NCI-H345 treated with DMSO at 0.1 percent for 48 hours (cell line): ENCODE measurements at regions not wholly inside any gene's neighbourhood (a gene's known extent, or its start where the extent isn't known, plus 50 kb on each side); places are given as distances from the start of the nearest gene placed in this dataset.
"Not testable (repeated sequence)": the region's sequence is repeated elsewhere in the genome, so short reads cannot be mapped to it uniquely, and the experiment has no call there.

ENCODE experiments used
- DNase-seq: peaks from one replicate; lab custom pipeline; 2025; ENCODE audit not compliant: unreplicated experiment; lab: John Stamatoyannopoulos, UW

GRCh38 chr1:178639326-178639725, 85.7 kb upstream of the RALGPS2 start:
- no peak for DNase-seq

- DNase-seq = no peak
These were observed 82.8 kb upstream of the RALGPS2 start for GRCh38 chr1:178642282-178642681.

- DNase-seq = no peak
These were observed 81.7 kb upstream of the RALGPS2 start for GRCh38 chr1:178643349-178643748.

GRCh38 chr1:178643831-178644230, 81.2 kb upstream of the RALGPS2 start:
- no peak for DNase-seq

- no peak for DNase-seq
These were observed 80.5 kb upstream of the RALGPS2 start for GRCh38 chr1:178644308-178645120.

- no peak for DNase-seq
These were observed 79.8 kb upstream of the RALGPS2 start for GRCh38 chr1:178645157-178645807.

- no peak for DNase-seq
These were observed 79.2 kb upstream of the RALGPS2 start for GRCh38 chr1:178645808-178646200.

- no peak for DNase-seq
These were observed 78.2 kb upstream of the RALGPS2 start for GRCh38 chr1:178646821-178647220.

- no peak for DNase-seq
These were observed 76.9 kb upstream of the RALGPS2 start for GRCh38 chr1:178648151-178648550.

- DNase-seq = no peak
These were observed 75.3 kb upstream of the RALGPS2 start for GRCh38 chr1:178649582-178650350.

- no peak for DNase-seq
These were observed 74.0 kb upstream of the RALGPS2 start for GRCh38 chr1:178650934-178651511.

- no peak for DNase-seq
These were observed 73.3 kb upstream of the RALGPS2 start for GRCh38 chr1:178651742-178652141.

GRCh38 chr1:178652506-178653490, 72.2 kb upstream of the RALGPS2 start:
- no peak for DNase-seq

- DNase-seq = no peak
These were observed 65.2 kb upstream of the RALGPS2 start for GRCh38 chr1:178659789-178660208.

GRCh38 chr1:178660461-178660860, 64.6 kb upstream of the RALGPS2 start:
- no peak for DNase-seq

GRCh38 chr1:178664278-178664677, 60.8 kb upstream of the RALGPS2 start:
- DNase-seq = no peak

GRCh38 chr1:178665579-178665978, 59.5 kb upstream of the RALGPS2 start:
- no peak for DNase-seq

- not testable (repeated sequence) for DNase-seq
These were observed 58.2 kb upstream of the RALGPS2 start for GRCh38 chr1:178666891-178667290.

- DNase-seq = no peak
These were observed 52.6 kb upstream of the RALGPS2 start for GRCh38 chr1:178672434-178672833.

GRCh38 chr1:178674559-178674958, 50.5 kb upstream of the RALGPS2 start:
- not testable (repeated sequence) for DNase-seq
